Amygdala (tissue), 56 donors: ENCODE measurements at regions not wholly inside any gene's neighbourhood (a gene's known extent, or its start where the extent isn't known, plus 50 kb on each side); places are given as distances from the start of the nearest gene placed in this dataset.

Experiments used
- DNase-seq, 56 donors: peaks; one replicate each; lab custom pipeline; 2025; lab: John Stamatoyannopoulos, UW

DNA sequence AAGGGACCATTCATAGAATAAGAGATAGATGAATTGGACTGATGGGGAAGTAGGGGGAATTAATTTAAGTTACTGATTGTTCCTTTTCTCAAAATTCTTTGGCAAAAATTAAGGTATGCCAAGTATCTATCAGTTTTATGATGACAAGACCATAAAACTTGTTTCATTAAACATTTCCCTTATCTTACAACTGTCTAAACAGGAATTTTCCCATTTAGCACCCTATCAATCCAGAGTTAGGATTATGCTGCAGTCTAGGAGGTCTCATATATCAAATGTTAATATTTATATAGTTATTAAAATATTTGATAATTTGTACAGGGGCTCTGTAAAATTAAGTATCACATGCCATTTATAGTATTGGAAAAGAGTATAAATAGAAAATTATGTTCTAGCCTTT is 51.5 kb upstream of the ARID1B start:
- no peak for DNase-seq

DNA sequence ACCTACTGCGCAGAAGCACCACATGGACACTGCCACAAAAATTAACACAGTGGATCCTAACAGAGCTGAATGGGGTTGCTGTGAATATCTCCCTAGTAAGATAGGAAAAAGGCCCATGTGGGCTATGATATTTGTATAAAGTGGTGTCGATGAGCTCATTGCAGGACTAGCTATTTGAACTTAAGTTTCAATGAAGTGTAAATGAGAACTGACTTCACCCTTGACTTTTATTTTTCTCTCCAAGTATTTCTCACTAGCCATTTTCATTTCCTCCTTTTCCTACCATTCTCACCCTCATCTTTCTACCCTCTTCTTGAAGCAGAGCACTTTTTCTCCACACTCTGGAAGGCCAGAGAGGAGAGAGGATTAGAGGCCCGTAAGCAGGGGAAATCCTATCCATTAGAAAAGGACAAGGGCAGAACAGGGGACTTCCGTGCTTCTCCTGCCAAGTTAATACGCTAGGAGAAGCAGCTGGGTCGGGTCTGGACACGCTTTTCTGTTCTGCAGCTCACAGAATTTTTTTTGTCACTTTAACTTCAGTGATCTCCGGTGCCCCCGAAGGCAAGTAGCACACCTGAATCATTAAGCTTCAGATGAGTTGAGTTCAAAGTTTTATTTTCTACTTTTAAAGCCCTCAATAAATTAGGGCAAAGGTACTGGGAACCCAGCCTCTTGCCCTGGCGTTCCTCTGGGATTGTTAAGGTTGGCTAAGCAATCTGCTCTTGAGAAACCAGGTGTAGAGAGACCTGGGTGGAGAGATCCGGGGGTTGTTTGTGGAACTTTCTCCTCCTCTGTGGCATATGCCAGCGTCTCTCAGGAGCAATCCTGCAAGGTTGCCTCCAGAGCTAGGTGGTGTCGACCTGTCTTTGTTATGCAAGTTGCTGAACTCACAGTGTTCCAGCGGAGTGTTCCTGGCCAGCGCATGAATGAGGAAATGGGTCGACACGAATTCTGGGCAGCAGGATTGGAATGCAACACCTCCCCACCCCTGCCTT is 56.2 kb upstream of the ARID1B start:
- no peak for DNase-seq

DNA sequence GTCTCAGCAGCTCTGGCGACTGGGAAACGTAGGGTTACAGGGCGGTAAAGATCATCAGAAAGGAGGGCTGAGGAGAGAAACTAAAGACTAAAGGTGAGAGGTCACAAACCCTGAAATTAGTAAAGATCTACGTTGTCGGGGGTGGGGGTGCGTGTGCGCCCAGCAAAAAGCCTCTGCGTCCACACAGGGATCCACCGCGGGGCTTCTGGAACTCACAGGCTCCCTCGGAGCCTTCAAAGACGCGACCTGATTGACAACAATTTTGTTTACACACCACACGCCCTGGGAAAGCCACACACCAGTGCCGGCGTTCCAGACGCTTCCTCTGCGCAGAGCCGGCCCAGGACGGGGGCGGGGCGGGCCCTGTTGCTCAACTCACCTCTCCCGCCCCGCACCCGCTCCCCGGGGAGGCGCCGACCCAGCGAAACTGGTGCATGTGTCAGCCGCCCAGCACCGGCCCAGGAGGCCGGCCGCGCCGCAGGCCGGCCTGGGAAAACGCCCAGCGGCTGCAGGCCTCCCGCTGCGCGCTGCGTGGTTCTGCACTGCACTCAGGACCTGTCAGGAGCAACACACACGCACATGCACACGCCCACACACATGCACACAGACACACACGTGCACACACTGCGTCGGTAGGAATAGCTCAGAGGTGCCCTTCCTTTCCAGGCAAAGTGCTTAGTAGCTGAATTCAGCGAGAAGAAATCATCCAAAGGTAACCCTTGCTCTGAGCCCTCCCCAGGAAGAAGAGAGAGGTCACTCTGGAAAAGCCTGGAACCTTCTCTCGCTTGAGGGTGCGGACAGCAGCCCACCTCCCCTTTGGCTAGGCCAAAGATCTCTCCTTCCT is 57.2 kb upstream of the ARID1B start:
- DNase-seq, result peak in 45 of 56 donors; percentile 4 to 74 (median 38)

DNA sequence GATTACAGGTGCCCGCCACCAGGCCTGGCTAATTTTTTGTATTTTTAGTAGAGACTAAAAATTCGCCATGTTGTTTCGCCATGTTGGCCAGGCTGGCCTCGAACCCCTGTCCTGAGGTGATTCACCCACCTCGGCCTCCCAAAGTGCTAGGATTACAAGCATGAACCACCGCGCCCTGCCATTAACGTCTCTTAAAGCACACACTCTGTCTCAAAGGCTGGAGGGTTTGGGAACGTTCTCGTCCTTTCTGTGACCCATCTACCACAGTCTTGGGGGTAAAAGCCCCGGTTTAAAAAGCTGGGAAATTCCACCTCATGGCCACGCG is 57.8 kb upstream of the ARID1B start:
- DNase-seq, result no peak

DNA sequence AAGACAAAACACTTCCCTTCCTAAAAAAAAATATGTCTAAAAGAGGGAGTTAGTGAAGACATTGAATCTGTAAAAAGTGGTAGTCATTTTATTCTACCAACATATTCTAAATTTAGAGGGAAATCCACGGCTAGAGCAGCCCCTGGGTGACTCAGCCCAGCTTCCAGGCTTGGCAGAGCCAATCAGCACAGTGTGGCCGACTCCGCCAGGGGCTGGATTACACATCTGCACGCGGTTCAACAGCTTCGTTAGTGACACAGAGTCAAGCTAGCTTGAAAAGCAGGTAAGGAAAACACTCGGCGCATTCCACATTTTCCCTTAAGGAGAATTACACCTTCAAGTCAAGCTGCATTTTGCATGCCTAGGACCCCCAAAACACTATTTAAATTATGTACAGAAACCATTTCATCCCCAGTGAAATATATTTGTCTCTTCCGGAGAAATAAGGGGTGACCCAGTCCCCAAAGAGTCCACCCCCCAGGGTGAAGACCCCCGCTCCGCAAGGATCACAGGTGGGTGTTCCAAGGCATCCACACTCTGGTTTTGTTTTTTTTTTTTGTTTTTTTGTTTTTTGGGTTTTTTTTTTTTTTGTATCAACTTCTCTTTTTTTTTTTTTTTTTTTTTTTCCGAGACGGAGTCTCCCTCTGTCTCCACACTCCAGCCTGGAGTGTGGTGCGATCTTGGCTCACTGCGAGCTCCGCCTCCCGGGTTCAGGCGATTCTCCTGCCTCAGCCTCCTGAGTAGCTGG is 58.4 kb upstream of the ARID1B start:
- peak in 4 of 56 donors; percentile 3 to 6 (median 6) for DNase-seq

DNA sequence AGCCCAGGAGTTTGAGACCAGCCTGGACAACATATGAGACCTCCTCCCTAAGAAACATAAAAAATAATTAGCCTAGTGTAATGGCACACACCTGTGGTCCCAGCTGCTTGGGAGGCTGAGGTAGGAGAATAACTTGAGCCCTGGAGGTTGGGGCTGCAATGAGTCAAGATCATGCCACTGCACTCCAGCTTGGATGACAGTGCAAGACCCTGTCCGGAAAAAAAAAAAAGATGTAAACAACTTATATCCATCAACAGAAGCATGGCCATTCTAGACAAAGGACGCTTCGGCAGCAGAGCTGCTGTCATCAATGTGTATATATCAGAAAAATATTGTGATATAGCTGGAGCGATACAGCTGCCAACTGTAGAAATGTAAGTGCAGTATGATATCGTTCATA is 59.6 kb upstream of the ARID1B start:
- no peak for DNase-seq

DNA sequence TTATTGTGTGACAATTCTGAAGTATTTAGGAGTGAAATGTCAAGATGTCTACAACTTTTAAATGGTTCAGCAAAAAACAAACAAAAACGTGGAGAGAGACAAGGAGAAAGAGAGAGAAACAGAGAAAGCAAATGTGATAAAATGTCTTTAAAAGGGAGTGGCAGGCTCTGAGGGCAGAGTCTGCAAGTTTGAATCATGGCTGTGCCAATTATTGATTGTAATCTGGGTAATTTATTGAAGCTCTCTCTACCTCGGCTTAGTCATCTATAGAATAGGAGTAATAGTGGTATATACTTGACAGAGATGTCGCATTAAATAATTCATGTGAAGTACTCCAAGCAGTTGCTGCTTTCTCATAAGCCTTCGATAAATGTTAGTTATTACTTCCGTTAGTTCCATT is 61.3 kb upstream of the ARID1B start:
- DNase-seq, result no peak

DNA sequence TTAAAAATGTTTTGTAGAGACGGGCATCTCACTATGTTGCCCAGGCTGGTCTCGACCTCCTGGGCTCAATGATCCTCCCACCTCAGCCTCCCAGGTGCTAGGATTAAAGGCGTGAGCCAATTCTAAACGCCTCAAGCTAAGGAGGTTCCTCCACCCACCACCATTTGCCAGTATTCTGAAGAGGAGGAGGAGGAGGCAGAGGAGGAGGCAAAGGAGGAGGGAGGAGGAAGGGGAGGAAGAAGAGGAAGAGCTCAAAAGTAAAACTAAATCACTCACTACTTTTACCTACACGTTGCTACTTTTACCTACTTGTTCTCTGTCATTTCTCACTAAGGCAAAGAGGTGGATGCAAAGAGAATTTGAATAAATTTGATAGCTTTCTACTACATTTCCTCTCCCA is 63.6 kb upstream of the ARID1B start:
- no peak for DNase-seq

DNA sequence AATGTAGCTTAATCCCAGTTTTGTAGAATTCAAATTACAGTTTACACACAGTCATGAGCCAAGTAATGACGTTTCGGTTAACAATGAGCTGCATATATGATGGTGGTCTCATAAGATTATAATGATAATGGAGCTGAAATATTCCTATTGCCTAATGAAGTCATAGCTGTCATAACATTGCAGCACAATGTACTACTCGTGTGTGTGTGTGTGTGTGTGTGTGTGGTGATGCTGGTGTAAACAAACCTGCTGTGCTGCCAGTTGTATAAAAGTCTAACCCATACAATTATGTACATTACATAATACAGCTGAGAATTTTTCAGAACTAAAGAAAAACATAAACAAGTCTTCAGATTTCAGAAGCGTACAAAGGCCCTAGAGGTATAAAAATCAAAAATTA is 66.7 kb upstream of the ARID1B start:
- no peak for DNase-seq

DNA sequence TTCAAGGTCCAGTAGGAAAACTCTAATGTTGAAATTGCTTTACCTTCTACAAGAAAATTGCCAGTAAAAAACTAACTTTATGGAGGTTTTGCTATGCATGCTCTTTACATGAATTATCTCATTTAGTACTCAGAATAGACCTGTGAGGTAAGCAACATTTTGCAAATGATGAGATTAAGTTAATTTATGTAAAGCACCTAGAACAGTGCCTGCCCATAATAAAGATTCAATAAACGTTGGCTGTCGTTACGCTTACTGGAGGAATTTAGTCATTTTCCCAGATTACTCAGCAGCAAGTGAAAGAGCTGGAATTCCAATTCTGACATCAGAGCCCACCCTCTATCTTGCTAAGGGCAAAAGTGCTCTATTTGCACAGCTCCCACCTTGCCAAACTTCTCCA is 69.4 kb upstream of the ARID1B start:
- no peak for DNase-seq

DNA sequence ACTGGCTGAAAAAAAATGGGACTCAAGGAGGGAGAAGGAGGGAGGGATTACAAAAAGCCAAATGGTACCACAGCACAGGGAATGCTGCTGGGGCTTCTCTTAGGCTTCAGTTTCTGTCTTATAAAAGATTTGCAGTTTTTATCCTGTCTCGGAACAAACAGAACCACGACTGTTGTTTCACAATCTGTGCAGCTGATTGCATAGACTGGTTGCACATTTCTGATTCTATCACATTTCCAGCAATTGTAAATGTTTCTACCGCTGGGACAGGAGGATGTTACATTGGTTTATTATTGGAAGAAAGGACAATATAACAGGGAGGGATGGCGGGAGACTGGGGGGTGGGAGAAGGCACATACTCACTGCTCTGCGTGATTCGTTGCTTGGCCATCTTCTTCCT is 73.5 kb upstream of the ARID1B start:
- DNase-seq, result no peak

DNA sequence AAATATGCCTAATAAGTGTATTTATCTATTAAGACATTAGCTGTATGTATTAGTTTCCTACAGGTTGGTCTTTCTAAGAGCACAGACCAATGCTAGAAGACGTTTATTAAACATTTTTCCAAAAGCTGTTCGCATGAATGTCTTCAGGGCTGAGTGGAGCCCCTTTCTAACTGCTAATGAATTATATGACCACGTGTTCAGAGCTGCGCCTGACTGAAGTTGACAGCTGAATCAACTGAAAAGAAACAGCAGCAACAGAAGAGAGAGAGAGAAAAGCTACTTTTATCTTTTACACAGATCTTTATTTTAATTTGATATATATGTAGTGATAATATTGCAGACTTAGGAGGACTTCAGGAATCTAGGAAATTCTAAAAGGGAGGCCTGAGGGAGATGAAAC is 75.2 kb upstream of the ARID1B start:
- no peak for DNase-seq

DNA sequence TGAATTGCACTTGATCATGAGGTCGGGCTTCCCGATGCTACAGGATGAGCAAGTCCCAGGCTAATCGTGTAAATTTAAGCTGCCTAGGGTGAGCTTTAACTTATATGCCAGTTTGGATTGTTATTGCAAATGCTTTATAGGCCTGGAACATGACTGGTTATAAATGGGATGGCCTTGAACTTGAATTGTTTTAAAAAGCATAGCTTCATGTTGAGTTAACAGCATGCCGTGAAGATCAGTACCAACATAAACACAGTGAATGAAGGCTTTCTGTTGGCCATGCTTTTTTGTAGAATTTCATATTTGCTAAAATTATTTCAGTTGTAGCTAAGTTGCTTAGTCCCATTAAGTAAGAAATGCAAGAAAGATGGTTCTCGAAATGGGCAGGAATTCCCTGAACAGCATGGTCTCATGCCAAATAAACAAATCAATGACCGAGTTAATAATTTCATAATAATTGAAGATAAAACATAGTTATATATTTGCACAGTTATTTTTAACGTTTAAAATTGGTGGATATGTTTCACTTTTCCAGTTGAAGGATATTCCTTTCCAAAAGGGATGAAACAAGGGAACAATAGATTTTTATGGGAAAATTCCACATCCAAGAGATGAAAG is 76.6 kb upstream of the ARID1B start:
- no peak for DNase-seq

DNA sequence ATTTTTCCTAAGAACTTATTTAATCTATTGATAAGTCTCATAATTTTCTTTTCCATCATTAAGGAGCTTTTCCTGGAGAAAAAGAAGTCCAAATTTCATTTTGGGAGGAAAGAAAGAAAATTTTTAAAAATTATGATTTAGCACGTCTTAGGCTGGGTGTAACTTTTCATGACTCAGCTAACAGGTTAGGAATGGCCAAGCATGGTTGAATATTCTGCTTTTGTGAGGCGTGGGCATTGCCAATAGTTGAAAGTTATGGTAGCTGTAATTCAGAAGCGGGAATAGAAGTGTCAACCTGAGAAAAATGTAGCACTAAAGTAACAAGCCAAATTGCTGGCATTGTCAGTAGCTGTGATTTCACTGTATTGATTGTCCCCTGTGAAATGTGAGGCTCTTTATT is 77.2 kb upstream of the ARID1B start:
- no peak for DNase-seq

DNA sequence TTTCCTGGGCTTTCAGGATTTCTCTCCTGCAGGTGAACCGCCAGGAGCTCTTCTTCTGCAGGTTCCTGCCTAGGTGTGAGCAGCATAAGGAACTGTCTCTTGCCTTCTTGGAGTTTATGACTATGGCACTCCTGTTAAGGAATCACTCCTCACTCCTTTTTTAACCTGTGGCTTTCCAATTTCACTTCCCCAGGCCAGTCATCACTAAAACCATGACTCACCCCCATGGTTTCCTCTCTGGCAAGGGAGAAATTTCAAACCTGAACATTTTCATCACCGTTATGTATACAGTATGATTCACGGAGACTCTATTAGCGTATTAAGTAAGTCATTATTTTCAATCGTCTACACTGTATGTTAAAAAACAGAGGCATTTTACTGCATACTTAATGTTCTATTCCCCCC is 78.2 kb upstream of the ARID1B start:
- DNase-seq, result no peak

DNA sequence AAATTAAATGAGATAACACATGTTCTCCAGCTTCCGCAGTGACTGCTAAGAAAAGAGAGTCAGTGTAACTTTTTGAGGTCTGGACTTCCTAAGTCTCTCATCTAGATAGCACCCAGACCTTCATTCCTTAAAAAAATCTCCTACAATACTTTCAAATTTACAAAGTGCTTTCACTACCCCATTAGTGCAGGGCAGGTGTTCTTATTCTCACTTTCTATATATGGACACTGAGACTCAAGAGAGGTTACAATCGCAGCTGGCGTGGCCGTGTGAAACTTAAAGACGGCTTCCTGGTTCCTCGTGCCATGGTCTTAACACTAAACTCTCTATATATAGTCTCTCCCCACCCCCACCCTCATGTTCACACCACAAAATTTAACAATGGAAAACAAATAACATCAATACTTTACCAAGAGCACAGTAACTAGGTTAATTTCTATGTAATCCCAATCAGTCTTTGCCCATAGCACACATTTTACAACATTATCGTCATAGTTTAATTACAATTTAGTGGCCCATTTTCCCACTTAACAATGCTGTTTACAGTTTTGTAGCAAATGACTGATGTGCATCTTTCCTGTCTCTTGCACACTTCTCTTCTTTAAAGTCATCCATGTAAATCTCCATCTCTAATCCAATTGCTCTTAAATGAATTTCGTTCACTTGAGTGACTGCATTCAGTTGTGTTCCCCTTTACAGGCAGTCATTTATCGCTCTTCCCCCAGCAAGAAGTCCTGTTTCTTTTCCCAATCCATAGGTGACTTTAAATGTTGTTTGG is 78.8 kb upstream of the ARID1B start:
- DNase-seq, result no peak

DNA sequence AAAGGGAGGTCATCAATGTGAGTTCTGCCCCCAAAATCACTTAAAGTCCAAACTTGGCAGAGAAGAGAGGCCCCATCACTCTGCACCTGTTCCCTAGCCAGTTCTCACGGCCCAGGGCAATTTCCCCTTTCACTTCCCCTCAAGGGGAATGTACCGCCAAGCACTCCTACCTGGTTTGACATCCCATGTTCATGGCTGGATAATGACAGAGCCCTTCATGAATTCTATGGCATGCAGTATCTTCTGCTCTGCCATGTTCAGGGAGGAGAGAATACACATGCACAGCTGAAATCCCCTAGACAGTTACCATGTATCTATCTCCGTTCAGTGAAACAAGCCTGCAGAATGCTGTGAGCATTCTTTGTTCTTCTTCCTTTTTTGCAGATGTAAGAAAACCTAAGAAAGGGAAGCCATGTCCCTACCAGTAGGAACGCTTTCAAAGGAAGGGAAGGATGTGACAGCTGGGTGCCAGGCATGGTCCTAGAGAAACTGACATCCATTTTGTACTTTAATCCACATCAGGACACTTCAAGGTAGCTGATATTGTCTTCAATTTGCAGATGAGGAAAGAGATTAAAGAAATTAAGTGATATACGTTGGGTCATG is 79.8 kb upstream of the ARID1B start:
- DNase-seq, result no peak

DNA sequence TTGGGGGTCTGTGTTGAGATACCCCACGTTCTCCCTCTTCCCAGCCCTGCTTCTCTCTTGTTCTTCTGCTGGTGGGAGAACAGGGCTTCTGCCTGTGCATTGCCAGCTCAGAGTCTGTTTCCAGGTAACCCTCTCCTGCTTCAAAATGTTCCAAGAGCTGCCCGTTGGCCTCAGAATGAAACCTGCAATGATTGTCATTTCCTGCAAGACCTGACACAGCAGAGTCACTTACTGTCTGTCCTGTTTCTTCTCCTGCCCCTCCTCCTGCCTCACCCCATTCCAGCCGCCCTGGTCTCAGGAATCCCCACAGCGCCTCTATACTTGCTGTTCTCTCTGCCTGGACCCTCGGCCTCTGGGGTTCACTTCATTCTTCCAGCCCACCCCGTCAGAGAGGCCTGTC is 81.4 kb upstream of the ARID1B start:
- DNase-seq, result no peak

DNA sequence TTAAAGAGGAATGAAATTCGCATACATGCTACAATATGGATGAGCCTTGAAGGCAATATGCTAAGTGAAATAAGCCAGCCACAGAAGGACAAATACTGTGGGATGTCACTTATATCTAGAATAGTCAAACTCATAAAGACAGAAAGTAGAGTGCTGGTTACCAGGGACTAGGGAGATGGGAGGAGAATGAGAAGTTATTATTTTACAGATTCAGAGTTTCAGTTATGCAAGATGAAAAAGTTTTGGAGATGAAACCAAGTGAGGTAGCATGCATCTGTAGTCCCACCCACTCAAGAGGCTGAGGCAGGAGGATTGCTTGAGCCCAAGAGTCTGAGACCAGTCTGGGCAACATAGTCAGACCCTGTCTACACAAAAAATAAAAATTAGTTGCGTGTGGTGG is 82.5 kb upstream of the ARID1B start:
- no peak for DNase-seq
